ENCODE measurements at regions not wholly inside any gene's neighbourhood (a gene's known extent, or its start where the extent isn't known, plus 50 kb on each side); places are given as distances from the start of the nearest gene placed in this dataset.

DNA sequence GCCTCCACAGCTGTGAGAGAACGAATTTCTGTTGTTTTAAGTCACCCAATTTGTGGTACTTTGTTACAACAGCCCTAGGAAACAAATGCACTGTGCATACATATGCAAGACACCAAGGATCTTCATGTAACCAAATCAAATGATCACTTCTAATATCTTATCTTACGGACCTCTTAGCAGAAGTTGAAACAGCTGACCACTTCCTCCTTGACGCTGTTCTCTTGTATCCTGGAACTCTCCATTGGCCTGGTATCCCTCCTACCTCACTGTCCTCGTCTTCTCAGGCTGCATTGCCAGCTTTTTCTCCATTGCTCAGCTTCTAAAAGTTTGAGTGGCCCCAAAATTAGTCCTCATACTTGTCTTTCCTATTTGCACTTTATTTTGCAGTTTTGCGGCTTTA, 200.4 kb downstream of the DLEU7 start:
- no peaks in the 10 kb centered on the region for H3K27me3 ChIP-seq
- no peak overlapping the region for H3K27ac ChIP-seq
- no peaks in the 10 kb centered on the region for H3K9me3 ChIP-seq
- no peak for DNase-seq
- no peak overlapping the region for H3K4me3 ChIP-seq
- peak in 1 of 4 donors; percentile 38 for ATAC-seq
- no peaks in the 10 kb centered on the region for H3K4me1 ChIP-seq
- no peaks in the 10 kb centered on the region for H3K36me3 ChIP-seq
- no peak for TF ChIP-seq POLR2A (IDR thresholded peaks at IDR 0.05)
- TF ChIP-seq, protein P1, sequence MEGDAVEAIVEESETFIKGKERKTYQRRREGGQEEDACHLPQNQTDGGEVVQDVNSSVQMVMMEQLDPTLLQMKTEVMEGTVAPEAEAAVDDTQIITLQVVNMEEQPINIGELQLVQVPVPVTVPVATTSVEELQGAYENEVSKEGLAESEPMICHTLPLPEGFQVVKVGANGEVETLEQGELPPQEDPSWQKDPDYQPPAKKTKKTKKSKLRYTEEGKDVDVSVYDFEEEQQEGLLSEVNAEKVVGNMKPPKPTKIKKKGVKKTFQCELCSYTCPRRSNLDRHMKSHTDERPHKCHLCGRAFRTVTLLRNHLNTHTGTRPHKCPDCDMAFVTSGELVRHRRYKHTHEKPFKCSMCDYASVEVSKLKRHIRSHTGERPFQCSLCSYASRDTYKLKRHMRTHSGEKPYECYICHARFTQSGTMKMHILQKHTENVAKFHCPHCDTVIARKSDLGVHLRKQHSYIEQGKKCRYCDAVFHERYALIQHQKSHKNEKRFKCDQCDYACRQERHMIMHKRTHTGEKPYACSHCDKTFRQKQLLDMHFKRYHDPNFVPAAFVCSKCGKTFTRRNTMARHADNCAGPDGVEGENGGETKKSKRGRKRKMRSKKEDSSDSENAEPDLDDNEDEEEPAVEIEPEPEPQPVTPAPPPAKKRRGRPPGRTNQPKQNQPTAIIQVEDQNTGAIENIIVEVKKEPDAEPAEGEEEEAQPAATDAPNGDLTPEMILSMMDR (IDR thresholded peaks at IDR 0.05), result no peak
- 52% methylated on average over 5 of the region's 5 CpGs for WGBS (ENCODE audit: insufficient coverage, low coverage, low lambda C conversion rate, missing lambda C conversion rate)
- intact Hi-C loops (cut with DNase I), result no loop called here

DNA sequence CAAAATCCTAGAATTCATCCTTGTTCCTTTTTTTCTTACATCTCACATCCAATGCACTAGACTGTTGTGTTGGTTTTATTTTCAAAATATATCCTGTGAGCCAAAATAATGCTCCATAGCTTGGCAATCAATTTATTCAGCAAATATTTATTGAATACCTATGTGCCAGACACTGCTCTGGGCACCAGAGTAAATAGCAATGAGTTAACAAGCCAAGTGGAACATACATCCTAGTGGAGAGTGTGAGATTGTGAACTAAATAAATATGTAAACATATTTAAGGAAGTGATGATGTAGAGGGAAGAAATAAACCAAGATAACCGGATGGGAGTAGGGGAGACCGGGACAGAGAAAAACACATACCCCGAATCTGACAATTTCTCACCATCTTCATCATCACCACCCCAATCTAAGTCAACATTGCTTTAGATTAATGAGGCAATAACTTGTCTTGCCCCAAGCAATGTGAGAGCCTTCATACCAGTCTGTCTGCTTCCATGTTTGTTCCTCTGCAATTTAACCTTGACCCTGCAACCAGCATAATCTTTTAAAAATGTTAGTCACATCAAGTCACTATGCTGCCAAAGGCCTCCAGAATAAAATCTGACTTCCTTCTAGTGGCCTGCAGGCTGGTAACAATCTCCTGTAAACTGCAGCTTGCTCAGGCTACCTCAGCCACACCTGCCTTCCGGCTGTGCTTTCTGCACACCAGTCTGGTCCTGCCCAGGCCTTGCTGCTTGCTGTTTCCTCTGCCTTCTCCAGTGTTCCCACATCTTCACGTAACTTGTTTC, 199.2 kb downstream of the DLEU7 start:
- 81% methylated on average over 5 of the region's 5 CpGs for WGBS (ENCODE audit: insufficient coverage, low coverage, low lambda C conversion rate, missing lambda C conversion rate)
- ATAC-seq (no peak), DNase-seq (no peak)
- intact Hi-C loops (cut with DNase I), result no loop called here
- no peaks in the 10 kb centered on the region for H3K27me3 ChIP-seq
- H3K4me1 ChIP-seq, result no peaks in the 10 kb centered on the region
- H3K4me3 ChIP-seq, result no peak overlapping the region
- no peak overlapping the region for H3K27ac ChIP-seq
- H3K9me3 ChIP-seq, result no peaks in the 10 kb centered on the region
- TF ChIP-seq, protein P1 (IDR thresholded peaks at IDR 0.05), result no peak
- no peak for TF ChIP-seq POLR2A (IDR thresholded peaks at IDR 0.05)
- H3K36me3 ChIP-seq, result no peaks in the 10 kb centered on the region

DNA sequence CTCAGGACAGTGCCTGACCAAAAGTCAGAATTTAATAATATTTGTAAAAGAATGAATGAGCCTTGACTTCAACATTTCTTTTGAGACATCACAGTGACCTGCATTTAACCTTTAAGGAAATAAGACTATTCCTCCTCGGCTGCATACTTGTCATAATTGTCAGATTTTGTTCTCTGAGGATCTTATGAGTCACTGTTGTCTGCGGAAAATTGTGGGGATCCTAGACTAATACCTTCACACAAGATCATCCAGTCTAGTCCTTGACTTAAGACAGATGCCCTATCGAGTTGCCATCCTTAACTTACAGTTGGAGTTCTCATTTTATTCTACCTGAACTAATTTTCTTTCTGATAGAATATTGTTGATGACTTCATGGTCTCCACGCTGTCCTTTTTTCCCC, 198.4 kb downstream of the DLEU7 start:
- DNase-seq (no peak), ATAC-seq (no peak)
- 65% methylated on average over 4 of the region's 4 CpGs for WGBS (ENCODE audit: insufficient coverage, low coverage, low lambda C conversion rate, missing lambda C conversion rate)
- no peak overlapping the region for H3K27ac ChIP-seq
- H3K36me3 ChIP-seq, result no peaks in the 10 kb centered on the region
- no peaks in the 10 kb centered on the region for H3K9me3 ChIP-seq
- no peak for TF ChIP-seq POLR2A (IDR thresholded peaks at IDR 0.05)
- H3K27me3 ChIP-seq, result no peaks in the 10 kb centered on the region
- intact Hi-C loops (cut with DNase I), result no loop called here
- no peak overlapping the region for H3K4me3 ChIP-seq
- no peaks in the 10 kb centered on the region for H3K4me1 ChIP-seq

DNA sequence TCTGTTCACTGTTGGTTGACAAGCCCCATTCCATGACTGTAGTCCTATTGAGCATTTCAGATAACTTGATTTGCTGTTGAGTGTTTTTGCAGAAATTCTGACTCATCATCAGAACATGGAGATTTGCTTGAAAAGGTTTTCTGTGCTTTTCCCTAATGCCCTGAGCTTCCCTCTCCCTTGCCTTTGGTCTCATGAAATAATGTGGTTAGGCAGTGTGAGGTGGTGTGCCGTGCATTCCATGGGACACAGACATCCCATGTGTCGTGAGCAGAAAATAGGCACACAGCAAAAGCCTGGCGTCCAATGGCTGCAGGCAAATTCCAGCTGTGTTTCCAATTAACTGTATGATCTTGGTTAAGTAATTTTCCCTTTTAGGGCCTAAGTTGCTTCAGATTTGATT, 197.4 kb downstream of the DLEU7 start:
- intact Hi-C loops (cut with DNase I), result no loop called here
- H3K27me3 ChIP-seq, result no peaks in the 10 kb centered on the region
- TF ChIP-seq, protein P1 (IDR thresholded peaks at IDR 0.05), result no peak
- no peak for TF ChIP-seq POLR2A (IDR thresholded peaks at IDR 0.05)
- no peaks in the 10 kb centered on the region for H3K4me1 ChIP-seq
- WGBS (ENCODE audit: insufficient coverage, low coverage, low lambda C conversion rate, missing lambda C conversion rate), result 93% methylated on average over 2 of the region's 3 CpGs
- ATAC-seq (no peak), DNase-seq (no peak)
- H3K36me3 ChIP-seq, result no peaks in the 10 kb centered on the region
- H3K9me3 ChIP-seq, result no peaks in the 10 kb centered on the region
- H3K27ac ChIP-seq, result no peak overlapping the region
- H3K4me3 ChIP-seq, result no peak overlapping the region

DNA sequence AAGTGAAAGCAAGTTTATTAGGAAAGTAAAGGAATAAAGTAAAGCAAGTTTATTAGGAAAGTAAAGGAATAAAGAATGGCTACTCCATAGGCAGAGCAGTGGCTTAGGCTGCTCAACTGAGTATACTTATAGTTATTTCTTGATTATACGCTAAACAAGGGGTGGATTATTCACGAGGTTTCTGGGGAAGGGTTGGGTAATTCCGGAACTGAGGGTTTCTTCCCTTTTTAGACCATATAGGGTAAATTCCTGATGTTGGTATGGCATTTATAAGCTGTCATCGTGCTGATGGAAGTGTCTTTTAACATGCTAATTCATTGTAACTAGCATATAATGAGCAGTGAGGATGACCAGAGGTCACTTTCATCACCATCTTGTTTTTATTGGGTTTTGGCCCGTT, 194.3 kb downstream of the DLEU7 start:
- Histone ChIP-seq H3K4me1 (no peaks in the 10 kb centered on the region), H3K27me3 (no peaks in the 10 kb centered on the region), H3K27ac (no peak overlapping the region), H3K4me3 (no peak overlapping the region), H3K9me3 (no peaks in the 10 kb centered on the region), H3K36me3 (no peaks in the 10 kb centered on the region)
- intact Hi-C loops (cut with DNase I), result no loop called here
- DNase-seq (no peak), ATAC-seq (no peak)
- WGBS (ENCODE audit: insufficient coverage, low coverage, low lambda C conversion rate, missing lambda C conversion rate), result 59% methylated on average over 5 of the region's 5 CpGs
- TF ChIP-seq POLR2A (IDR thresholded peaks at IDR 0.05), result no peak
